ENCODE measurements at regions not wholly inside any gene's neighbourhood (a gene's known extent, or its start where the extent isn't known, plus 50 kb on each side); places are given as distances from the start of the nearest gene placed in this dataset.
"Not testable (repeated sequence)": the region's sequence is repeated elsewhere in the genome, so short reads cannot be mapped to it uniquely, and the experiment has no call there.

DNA sequence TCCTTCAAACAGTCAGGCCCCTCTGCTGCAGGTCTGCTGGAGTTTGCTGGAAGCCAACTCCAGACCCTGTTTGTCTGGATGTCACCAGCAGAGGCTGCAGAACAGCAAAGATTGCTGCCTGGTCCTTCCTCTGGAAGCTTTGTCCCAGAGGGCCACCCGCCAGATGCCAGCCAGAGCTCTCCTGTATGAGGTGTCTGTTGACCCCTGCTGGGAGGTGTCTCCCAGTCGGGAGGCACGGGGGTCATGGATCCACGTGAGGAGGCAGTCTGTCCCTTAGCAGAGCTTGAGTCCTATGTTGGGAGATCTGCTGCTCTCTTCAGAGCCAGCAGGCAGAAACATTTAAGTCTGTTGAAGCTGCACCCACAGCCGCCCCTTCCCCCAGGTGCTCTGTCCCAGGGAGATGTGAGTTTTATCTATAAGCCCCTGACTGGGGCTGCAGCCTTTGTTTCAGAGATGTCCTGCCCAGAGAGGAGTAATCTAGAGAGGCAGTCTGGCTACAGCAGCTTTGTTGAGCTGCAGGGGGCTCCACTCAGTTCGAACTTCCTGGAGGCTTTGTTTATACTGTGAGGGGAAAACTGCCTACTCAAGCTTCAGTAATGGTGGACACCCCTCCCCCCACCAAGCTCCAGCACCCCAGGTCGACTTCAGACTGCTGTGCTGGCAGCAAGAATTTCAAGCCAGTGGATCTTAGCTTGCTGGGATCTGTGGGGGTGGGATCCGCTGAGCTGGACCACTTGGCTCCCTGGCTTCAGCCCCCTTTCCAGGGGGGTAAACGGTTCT is 72.1 kb downstream of the OGFRL1 start:
- DNase-seq (ENCODE audit: low read depth) = not testable (repeated sequence)

DNA sequence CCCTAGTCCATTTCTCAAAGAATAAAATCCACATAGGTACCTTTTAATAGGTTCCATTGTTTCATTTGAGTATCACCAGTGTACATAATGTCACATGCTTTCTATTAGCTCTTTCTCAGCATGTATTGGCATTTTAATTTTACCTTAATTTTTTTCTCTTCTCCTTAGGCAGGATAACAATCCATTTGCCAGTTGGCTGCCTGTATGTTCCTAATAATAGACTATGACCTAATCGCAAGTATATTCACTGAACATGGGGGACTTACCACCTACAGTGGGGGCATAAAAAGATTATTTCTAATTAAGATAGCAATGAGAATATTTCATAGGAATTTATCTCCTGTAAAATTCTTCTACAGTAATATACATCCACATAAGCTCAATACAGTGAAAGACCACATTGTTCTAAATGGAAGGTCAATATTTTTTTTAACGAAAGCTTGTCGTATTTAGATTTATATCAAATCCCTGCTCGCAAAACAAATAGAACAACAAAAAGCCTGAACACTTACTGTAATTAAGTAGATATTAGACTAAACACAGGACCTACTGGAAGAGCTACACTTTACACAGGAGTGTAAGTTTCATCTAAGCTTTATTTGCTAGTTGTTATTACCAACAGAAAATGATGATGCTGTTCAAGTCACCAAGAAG is 76.4 kb downstream of the OGFRL1 start:
- DNase-seq (ENCODE audit: low read depth) = peak; percentile 23

DNA sequence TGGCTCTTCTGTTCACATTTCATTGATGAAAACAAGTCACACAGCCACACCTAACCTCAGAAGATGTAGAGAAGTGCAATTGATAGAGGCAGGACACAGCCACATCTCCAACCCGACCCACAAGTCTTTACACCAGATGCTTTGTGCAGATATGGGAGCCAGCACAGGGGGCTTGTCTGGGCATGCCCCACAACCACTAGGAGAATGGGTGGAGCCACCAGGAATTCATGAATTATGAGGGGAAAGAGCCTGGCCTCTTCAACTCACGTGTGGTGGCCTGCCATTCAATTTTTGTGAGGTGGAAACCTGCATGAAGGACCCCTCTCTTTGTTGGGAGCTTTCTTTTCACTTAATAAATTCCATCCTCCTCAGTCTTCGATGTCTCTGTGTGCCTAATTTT is 79.1 kb downstream of the OGFRL1 start:
- peak; percentile 31 for DNase-seq (ENCODE audit: low read depth)

DNA sequence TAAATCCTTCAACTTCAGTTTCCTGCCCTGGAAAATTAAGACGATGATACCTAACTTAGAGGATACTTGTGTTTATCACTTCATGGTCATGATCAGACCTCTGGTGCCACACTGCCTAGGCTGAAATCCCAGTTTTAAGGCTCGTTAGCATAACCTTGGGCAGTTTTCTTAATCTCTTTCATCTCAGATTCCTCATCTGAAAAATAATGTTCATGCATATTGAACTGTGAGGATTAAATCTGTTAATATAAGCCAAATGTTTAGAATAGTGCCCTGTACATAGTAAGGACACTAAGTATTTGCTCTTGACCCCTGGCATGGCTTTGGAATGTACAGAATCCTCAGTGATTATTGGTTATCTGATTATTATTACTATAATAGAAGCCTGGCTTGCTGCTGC is 79.7 kb downstream of the OGFRL1 start:
- DNase-seq (ENCODE audit: low read depth) = no peak

DNA sequence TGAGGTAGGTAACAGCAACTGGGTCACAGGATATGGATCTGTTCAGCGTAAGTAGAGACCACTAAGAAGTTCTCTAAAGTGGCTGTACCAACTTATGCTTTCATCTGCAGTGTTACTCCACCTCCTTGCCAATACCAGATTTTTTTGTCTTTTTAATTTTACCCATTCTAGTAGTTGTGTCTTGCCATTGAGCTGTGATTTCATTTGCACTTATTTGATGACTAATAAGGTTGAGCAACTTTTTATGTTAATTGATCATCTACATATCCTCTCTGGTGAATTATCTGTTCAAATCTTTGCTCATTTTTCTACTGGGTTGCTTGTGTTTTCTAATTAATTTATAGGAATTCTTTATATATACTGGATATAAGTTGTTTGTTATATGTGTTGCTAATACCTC is 82.9 kb downstream of the OGFRL1 start:
- no peak for DNase-seq (ENCODE audit: low read depth)

DNA sequence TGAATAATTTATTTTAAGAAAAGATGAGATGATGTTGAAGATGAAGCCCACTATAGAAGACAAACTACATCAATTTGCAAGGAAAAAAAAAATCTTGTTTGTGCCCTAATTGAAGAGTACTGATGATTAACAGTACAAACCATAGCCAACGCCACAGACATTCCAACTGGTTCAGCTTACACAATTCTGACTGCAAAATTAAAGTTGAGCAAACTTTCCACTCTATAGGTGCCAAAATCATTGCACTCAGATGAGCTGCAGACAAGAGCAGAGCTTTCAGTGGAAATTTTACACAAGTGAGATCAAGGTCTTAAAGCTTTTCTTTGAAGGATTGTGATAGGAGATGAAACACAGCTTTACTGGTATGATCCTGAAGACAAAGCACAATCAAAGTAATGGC is 85.3 kb downstream of the OGFRL1 start:
- DNase-seq (ENCODE audit: low read depth) = no peak

DNA sequence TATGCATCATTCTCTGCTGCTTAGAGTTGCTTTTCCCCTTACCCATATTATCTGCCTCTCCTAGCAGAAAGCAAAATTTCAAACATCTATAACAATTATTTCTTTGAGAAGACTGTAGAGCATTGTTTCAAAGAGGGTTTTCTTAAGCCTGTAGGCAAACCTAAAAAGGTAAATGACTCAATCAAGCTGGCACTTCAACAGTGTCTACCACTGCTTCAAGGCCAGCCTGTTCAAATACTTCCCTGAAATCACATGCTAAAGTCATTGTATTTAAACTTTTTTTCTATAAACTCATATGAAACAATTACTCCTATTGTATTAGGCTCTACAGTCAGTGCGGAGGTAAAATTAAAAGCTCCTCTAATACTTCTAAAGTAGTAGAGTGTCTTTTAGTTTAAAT is 87.1 kb downstream of the OGFRL1 start:
- no peak for DNase-seq (ENCODE audit: low read depth)

DNA sequence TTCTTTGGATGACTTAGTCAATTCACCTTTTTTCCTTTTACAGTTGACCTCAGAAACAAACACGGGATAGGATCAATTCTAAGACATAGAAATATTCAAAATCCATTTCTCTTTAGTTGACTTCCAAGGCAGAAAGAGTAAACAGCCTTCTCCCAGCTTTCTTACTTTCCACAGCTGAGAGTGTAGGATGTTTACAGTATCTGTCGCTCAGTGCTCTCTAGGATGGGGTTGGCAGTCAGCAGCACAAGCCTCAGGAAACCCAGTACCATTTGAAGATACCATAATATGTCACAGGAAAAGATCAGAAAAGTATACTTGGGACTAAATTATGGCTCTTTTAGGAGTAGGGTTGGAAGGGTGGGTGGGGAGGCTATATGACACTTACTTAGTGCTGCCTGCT is 88.2 kb downstream of the OGFRL1 start:
- DNase-seq (ENCODE audit: low read depth) = no peak

DNA sequence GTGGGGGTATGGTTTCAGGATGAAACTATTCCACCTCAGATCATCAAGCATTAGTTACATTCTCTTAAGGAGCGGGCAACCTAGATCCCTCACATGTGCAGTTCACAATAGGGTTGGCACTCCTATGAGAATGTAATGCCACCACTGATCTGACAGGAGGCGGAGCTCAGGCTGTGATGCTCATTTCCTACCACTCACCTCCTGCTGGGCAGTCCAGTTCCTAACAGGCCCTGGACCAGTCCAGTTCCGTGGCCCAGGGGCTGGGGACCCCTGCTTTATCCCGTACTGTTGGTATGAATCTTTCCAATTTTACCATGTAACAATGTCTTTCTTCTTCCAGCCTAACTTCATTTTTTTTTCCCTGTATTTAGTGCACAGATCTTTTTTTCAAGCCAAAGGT is 94.9 kb downstream of the OGFRL1 start:
- DNase-seq (ENCODE audit: low read depth) = peak; percentile 17

DNA sequence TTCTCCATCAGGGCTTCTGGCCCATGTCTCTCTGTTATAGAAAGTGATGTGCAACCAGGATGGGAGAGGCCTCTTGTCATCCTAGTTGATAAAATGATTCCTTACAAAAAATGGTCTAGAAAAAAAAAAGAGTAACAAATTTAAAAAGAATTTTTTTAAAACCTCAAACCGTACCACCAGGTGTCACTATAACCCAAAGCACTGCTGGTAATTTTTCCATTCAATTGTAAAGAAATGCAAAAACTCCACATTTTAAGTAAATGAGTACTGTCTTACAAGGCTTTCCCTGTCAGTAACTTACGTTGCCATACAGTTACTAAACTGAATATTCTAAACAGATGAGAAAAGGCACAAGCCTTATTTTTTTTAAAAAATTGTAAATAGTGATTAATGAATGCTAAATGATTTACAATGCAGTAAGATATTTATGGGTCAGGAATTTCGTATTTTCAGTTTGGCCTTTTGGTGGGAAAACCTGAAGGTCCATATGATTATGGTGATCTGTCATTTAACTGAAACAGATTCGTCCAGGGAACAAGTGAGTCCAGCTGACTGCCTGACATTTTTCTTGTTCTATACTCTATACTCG is 95.4 kb downstream of the OGFRL1 start:
- peak; percentile 64 for DNase-seq (ENCODE audit: low read depth)

DNA sequence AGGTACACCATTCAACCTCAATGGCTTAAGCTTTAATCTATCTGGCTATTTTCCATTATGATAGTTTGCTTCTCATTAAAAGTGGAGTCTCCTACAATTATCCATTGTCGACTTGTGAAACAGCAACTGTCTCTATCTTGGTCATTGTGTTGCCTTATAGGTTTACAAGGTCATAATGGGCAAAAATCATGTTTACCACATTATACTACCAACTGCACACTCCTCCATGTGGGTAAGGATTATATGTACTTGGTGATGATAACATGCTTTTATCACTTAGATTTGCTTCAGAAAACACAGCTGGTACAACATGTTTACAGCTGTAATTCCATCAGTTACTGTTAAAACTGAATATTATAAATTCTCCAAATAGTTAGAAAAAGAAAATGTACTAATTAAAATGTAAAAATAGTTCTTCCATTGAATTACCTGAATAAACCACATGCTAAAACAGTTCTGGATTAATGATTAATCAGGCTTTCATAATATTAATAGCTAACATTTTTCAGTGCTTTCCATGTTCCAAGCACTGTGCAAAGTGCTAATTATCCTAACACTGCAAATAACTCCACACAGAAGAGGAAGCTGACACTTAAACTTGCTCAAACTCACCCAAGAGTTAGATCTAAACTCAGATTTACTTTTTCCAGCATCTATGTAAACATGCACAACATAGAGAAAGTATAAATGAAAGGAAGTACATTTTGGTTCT is 96.7 kb downstream of the OGFRL1 start:
- DNase-seq (ENCODE audit: low read depth) = no peak

DNA sequence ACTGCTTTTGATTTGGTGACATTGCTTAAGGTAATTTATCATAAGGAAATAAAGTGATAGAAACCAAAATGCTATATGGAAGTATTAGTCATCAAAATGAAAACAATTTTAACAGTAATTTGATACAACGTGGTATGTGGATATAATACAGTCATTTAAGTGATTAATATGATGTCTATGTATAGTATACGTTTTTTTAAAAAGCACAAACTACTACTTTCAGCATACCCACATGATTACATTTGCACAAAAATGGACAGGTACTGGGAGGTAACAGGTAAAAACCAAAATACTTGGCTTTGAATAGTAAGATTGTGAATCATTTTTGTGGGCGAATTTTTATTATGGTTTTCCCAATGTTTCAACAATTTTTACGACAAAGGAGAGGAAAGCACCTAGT is 97.6 kb downstream of the OGFRL1 start:
- DNase-seq (ENCODE audit: low read depth) = peak; percentile 21

DNA sequence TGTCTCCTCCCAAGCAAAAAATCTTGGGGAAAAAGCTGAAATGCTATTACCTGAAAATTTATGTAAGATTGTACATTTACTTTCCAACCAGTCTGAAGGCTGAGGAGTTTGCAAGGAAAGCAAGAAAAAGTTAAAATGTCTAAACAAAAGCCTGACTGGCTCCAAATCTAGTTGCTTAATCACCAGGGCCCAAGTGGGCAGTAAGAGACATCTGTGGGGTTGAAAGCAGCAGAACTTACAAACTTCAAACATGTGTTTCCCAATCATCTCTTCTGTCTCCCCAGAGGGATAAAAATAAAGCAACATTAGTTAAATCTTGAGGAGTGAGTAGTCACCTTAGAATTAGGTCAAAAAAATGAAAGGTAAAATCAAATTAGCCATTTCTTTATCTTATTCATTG is 98.6 kb downstream of the OGFRL1 start:
- peak; percentile 51 for DNase-seq (ENCODE audit: low read depth)

DNA sequence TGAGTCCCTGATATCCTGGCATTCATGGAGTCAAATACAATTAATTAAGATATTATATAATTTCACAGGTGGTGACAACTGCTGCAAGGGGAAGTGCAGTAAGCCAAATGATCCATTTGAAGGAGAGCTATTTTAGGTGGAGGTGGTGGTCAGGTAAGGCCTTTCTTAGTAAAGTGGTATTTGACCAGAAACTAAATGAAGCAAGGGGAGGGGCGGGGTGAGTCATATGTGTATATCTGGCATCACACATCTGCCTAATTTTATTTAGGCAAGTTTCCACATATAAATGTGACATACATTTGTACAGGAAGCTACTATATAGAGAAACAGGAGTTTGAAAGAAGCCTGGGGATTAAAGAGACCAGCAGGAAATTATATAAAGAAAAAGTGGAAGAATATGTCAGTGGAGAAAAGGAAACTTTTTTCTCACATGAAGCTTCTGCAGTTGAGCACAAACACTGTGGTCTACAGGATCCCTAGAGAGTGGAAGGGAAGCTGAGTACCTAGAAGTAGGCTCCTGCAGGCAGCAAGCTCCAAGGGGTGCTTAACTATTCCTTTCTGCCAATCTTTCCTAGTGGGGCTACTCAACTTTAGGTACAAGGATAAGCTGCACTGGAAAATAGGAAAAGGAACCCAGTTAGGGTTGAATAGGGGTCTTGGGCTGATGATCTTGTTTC is 99.6 kb downstream of the OGFRL1 start:
- no peak for DNase-seq (ENCODE audit: low read depth)

DNA sequence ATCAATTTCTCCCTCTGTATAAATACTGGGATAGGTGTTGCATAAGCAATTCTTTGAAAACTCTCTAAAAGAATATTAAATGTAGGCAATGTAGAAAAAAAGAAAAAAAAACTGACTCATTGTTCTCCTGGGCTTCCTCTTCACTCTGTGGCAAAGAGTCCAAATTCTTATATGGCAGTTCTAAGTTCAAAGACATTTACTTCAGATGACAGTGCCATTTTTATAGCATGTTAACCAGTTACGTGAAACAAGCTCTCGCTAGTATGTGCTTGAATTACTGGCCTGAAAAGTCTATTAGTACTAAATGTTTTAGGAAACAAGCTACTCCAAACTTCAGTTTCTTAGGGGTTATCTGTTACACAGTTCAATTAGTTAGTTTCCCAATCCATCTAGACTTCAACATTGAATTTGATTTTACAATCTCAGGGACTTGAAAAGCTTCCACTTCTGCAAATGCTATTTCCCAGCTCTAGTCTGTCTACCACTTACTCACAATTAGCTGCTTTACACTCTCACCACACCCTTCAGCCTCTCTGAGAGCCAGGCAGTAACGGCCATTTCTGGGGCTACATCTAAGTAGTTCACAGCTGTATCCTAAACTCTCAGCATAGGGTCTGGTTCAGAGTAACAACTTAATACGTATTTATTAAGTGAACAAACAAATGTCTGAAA is 100.4 kb downstream of the OGFRL1 start:
- DNase-seq (ENCODE audit: low read depth) = no peak

DNA sequence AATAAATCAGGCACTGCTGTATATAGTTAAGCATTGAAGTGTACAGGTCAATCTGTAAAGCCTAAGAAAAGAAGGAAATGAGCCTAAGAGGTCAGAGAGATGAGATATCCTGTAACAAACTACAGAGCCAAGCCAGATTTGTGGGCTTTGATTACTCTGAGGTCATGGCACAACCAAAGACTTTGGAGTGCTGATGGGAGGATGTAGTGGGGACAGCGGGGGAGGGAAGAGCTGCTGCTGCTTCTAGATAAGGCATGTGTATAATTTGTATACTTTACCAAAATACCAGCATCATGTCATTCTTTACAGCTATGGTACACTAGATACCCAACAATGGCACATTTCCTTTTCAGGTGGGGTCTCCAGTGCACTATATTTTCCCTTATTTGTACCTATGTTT is 102.5 kb downstream of the OGFRL1 start:
- DNase-seq (ENCODE audit: low read depth) = no peak

DNA sequence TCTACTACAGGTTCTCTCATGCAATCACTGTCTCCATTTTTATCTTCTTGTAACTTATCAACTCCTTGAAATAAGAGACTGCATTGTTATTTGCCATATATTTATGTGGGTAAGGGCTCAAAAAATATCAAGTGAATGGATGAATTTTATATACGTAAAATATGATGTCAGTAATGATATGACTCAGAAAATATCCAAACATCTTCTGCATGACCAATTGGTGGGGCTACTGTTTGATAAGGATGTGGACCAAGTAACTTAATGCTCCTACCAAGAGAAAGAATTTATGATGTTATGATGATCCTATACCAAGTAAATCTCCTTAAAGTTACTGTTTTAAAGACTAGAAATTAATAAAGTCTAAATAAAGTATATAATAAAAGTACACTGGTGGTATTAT is 103.7 kb downstream of the OGFRL1 start:
- no peak for DNase-seq (ENCODE audit: low read depth)

DNA sequence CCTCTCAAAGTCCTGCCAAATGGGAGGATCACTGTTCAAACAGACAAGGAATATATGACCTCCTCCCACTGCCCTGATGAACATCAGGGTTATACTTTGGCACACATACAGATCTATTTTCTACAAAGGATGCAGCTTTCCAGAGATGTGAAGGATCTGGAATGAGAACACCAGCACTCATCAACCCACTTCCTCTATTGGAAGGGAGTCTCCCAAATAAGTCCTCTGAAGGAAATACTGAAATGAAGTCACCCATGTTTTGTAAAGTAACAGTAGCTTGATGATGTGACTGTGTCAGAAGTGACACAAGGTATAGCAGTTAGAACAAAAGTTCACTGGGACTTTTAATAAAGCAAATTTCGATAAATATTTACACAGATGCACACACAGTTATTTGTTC is 104.9 kb downstream of the OGFRL1 start:
- DNase-seq (ENCODE audit: low read depth) = peak; percentile 70

DNA sequence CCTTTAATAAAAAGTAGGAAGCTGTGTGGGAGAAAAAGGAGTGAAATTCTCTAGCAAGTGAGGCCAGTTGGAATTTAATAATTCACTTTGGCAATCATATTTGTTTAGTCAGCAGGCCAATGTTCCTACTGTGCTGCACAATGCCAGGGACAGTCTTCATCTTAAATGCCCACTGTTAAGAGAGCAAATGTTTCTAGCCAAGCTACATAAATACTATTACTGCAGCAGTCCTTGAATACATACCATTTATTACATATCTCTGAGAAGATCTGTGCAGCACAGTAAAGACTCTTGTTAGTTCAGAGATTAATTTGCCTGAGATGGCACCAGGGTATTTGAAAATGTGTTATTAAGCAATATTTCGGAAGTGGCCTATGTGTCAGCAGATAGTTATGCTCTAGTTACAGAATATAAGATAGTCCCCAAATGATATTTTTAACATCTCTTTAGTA is 105.4 kb downstream of the OGFRL1 start:
- DNase-seq (ENCODE audit: low read depth) = peak; percentile 91

DNA sequence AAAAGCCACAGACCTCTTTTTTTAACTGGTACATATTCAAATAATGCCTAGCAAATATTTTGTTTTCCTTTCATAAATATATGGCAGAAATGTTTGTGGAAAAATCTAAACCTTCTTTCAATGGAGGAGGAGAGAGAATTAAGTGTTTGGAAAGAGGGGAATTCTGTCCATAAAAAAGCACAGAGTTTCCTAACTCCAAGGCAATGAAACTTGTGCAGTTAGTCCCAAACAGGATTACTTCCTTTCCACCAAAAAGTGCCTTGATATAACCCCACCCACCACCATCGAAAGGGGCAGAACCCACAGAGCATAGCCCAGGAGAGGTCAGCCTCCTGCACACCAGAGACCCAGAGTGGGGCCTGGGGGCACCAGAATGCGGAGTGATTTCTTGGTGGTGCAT is 106.3 kb downstream of the OGFRL1 start:
- DNase-seq (ENCODE audit: low read depth) = no peak

DNA sequence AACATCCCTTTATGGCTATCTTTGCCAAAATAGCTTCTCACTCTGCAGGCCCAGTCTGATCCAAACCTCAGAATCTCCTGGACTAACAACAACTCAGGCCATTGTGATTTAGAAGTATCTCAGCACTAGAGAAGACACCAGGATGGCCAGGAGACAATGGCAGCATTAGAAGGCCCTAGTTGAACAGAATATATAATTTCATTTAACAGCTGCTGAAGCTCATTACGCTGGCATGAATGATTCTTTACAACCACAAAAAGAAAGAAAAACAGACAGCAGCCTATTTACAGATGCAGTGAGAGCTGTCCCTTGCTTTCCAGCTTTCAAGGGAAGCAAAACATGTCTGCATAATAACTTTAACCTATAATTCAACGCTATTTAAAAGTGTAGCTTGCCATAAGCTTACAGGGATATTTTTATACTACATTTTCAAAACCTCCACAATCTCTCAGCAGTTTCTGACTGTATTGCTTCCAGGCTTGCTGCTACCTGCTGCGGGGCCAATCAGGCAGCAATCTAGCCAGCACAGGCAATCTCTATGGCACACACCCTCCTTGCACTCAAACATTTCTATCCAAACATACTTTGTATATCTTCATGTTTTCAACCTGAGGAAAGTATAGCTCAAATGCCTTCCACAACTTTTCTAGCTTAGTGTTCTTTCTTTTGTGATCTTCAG is 107.3 kb downstream of the OGFRL1 start:
- no peak for DNase-seq (ENCODE audit: low read depth)
